ENCODE measurements at regions not wholly inside any gene's neighbourhood (a gene's known extent, or its start where the extent isn't known, plus 50 kb on each side); places are given as distances from the start of the nearest gene placed in this dataset.
A peak's percentile ranks its signal among the peaks of the same experiment; 100 is the strongest.

GRCh38 chr2:19046986-19047780 lies 311.2 kb downstream of the OSR1 start:
- H3K4me3 ChIP-seq (ENCODE audit: low read length), result no peak overlapping the region
- TF ChIP-seq CTCF (conservative IDR thresholded peaks at IDR 0.05; ENCODE audit: low read length), result no peak
- no peak for DNase-seq (ENCODE audit: low read depth)

- no peak for DNase-seq (ENCODE audit: low read depth)
- no peak overlapping the region for H3K4me3 ChIP-seq (ENCODE audit: low read length)
- no peak for TF ChIP-seq CTCF (conservative IDR thresholded peaks at IDR 0.05; ENCODE audit: low read length)
These were observed 313.3 kb downstream of the OSR1 start for GRCh38 chr2:19045151-19045550.

- no peak for TF ChIP-seq CTCF (conservative IDR thresholded peaks at IDR 0.05; ENCODE audit: low read length)
- no peak overlapping the region for H3K4me3 ChIP-seq (ENCODE audit: low read length)
- DNase-seq (ENCODE audit: low read depth), result no peak
These were observed 314.5 kb downstream of the OSR1 start for GRCh38 chr2:19043893-19044292.

GRCh38 chr2:19041434-19042041 lies 316.9 kb downstream of the OSR1 start:
- H3K4me3 ChIP-seq (ENCODE audit: low read length), result no peak overlapping the region
- TF ChIP-seq CTCF (conservative IDR thresholded peaks at IDR 0.05; ENCODE audit: low read length), result no peak
- no peak for DNase-seq (ENCODE audit: low read depth)

GRCh38 chr2:19038071-19039015 lies 320.1 kb downstream of the OSR1 start:
- DNase-seq (ENCODE audit: low read depth), result peak; percentile 85
- no peak overlapping the region for H3K4me3 ChIP-seq (ENCODE audit: low read length)
- TF ChIP-seq CTCF (conservative IDR thresholded peaks at IDR 0.05; ENCODE audit: low read length), result no peak

DNA sequence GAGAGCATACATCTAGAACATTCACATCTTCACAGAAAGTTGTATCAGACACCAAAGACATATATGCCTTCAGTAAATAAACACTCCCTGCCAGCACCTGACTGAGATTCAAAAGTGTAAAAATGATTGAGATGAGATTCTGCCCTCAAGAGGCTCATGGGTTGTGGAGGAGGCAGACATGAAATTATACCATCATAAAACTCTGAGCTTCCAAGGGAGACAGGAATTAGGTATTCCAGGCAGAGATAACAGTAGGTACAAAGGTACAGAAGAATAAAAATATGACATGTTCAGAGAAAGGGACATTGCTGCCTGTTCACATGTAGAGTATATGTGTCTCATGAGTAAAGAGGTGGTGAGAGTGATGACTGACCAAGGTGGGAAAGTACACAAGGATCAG lies 322.3 kb downstream of the OSR1 start:
- TF ChIP-seq CTCF (conservative IDR thresholded peaks at IDR 0.05; ENCODE audit: low read length), result no peak
- no peak for DNase-seq (ENCODE audit: low read depth)
- no peak overlapping the region for H3K4me3 ChIP-seq (ENCODE audit: low read length)
